HG02981 (cell line): ENCODE measurements at regions not wholly inside any gene's neighbourhood (a gene's known extent, or its start where the extent isn't known, plus 50 kb on each side); places are given as distances from the start of the nearest gene placed in this dataset.

Experiments used
- ATAC-seq: cut with Tn5 transposase; IDR thresholded peaks from one replicate; pipeline ENCODE4 v1.9.1; 2021; ENCODE audit warnings: mild to moderate bottlenecking, moderate library complexity; ENCODE audit not compliant: unreplicated experiment

DNA sequence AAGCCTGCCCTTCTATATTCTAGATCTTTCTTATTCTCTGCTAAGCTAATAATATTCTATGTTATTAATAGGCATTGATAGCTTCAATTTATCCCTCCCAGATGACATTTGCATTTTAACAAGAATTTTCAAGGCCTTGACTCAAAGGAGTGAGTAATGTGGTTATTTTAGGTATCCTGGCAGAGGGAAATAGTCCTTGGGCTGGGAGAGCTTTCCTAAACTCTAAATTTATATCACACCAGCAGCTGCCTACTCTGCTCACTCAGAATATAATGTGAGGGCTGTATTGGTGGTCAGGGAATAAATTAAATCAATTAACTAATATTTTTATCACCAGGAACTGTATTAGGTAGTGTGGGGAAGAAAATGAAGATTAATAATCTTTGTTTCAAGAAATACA lies 74.8 kb upstream of the ADAM23 start:
- no peak for ATAC-seq

DNA sequence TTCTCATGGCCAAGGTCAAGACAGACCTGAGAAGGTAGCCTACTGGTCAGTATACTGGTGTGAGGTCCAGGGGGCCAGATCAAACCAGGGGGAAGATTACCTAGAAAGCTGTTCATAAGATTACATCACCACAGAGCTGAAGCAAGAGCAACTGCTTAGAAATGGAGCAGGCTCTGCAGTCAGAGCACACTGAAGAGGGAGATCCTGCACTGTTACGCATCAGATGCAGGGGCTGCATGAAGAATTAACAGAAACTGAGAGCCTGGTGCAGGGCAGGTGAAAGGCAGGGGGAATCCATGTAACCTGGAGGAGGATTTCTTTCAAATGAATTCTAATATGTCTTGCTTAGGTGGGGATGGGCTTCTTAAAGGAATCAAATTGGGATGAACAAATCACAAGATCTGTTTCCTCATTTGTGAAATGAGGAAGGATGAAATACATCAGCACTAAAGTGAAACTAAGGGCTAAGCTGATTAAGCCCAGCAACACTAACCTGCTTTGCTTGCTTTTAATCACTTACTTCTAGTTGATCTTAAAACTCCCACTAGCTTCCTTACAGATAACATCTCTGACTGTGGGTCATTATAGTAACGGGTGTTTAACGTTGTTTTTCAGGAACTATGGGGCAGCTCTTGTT lies 74.3 kb upstream of the ADAM23 start:
- ATAC-seq: no peak

DNA sequence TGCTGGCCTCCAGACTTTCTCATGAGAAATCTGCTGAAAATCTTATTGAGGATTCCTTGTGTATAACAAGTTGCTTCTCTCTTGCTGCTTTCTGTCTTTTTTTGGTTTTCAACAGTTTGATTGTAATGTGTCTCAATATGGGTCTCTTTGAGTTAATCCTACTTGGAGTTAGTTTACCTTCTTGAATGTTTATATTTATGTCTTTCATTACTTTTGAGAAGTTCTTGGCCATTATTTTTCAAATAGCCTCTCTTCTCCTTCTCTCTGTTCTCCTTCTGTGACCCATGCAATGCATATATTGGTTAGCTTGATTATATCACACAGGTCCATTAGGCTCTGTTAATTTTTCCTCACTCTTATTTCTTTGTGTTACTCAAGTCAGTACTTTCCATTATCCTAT lies 67.4 kb upstream of the ADAM23 start:
- no peak for ATAC-seq

DNA sequence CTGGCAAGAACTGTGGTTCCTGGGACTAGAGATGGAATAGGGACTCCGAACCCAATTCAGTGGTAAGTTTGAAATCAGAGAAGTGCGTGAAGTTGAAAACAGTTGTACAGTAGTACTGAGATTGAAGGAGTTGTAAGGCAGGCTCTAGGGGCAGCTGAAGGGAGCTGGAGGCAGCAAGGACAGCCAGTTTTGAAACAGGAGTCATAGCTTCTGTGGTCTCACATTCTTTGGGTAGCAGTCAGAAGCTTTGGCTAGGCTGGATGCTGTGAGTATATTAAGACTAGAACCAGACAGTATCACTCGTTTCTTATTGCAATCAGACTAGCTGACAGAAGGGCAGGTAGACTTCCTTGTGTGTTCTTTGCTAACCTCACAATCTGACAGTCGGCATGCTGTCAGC lies 64.5 kb upstream of the ADAM23 start:
- no peak for ATAC-seq

DNA sequence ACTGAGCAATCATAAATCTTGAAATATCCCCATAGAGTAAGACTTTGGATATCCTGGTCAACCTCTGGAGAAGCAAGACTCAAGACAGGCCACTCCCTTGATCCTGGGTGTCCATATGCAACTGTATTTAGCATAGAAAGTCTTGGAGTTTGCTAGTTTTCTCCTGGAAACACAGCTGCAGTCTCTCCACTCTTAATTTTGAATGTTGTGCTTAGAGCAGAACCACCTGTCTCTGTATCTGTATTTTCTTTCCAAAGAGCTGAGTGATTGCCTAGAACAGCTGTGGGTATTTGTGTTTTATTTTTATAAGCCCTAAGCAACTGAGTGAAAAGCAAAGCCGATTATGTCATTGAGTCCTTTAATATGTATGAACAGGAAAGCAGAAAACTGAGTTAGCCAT lies 64.1 kb upstream of the ADAM23 start:
- ATAC-seq: no peak

DNA sequence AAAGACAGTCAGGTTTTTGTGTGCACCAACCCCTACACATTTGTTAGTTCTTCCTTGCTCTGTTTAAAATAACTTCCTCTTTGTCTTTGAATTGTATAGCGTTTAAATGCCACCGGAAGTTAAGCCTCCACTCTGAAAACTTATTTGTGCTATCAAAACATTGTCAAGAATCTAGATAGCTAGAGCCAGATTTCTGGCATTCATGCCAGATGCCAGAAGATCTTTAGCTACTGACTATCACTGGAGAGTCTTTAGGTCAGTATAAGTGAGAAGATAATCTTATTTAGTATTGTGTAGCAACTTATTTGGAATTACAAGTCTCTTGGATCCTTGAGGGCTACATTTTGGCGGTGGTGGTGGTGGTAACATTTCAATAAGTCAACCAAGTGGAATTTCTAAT lies 63.4 kb upstream of the ADAM23 start:
- ATAC-seq: no peak

DNA sequence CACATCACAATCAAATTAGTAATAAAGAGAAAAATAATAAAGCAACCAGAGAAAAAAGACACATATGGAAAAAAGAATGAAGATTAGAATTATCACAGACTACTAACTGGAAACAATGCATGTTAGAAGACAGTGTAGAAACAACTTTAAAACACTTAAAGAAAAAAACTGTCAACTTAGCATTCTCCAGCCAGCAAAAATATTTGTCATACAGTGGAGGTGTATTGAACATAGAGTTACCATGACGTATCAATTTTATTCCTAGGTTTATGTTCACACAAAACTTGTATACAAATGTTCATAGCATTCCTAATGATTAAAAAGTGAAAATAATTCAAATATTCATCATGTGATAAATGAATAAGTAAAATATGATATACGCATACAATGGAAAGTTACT lies 61.5 kb upstream of the ADAM23 start:
- ATAC-seq: no peak

DNA sequence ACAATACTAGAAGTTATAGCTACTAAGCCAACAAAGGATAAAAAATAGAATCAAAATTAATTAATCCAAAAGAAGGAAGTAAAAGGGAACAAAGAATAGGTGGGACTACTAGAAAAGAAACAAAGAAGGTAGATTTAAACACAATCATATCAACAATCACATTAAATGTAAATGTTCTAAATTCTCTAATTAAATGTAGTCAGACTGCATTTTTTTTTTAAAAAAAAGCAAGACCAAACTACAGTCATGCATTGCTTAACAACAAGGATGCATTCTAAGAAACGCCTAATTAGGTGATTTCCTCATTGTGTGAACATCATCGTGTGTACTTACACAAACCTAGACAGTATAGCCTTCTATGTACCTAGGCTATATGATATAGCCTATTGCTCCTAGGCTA lies 59.7 kb upstream of the ADAM23 start:
- ATAC-seq: no peak

DNA sequence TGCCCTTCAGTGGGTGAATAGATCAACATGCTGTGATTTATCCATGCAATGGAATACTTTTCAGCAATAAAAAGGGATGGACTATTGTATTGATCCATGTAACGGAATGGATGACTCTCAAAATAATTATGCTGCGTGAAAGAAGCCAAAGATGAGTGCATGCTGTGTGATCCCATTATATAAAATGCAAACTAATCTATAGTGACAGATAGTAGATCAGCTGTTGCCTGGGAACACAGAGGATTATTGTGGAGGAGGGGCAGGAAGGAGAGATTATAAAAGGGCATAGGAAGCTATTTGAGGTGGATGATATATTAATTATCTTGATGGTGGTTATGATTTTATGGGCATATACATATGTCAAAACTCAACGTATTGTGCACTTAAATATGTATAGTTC lies 55.5 kb upstream of the ADAM23 start:
- ATAC-seq: no peak

DNA sequence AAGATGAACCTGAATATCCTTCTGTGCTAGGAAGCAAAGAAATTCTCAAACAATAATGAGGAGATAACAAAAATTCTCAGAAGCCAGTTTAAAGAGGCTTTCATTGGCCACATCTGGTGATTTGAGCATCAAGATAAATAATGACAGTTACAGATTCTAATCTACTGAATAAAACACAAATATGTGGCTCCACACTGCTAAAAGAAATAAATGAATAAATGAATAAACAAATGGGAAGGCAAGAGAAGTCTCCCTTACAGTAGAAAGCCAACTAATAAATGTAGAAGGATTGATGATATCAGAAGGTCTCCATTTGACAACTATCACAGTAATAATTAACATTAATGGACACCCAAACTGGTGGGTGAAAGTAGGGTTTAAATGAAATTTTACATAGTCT lies 54.6 kb upstream of the ADAM23 start:
- ATAC-seq: no peak

DNA sequence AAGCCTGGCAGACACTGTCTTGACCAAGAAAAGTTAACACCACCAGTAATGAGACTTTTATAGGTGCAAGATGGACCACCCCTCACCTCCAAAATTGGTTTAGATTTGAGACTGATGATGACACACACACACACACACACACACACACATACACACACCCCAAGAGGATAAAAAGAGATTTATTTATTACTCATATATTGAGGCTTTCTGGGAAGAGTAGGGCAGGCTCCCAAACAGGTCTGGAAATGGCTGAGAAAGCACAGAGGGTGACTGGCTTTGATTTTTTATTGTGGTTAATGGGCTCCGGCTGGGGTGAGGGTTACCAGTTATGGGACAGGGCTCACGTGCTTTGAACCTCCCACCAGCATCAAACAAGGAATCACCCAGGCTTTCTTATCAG lies 54.2 kb upstream of the ADAM23 start:
- ATAC-seq: no peak

DNA sequence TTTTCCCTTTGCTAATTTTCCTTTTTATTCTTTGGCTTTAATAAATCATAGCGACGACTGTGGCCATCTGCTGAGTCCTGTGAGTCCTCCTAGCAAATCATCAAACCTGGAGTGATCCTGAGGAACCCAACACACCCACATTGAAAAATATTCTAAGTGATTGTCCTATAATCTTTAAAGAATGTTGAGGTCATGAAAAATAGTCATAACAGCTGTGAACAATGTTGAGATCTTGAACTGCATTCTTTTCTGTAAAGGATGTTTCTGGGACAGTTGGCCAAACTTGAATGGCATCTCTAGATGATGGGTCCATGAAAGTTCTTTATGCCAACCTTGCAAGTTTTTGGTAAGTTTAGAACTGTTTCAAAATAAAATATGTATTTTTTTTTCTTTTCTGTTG lies 53.2 kb upstream of the ADAM23 start:
- no peak for ATAC-seq

DNA sequence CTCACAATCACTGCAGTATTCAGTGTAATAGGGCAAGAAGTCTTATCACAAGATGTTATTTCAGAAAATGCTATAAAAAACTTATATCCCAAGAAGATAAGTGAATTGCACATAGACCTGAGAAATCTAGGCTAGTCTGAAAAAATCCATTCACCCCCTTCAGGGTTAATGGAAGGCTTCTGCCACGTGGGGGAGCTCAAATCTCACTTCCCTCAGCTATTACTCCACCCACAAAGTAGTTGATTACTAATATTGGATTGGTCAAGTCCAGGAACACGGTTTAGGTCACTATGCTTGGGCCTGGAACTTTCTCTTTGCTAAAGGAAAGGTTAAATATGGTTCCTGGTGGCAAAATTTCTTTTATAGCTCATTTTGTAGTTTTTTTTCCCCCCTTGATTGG lies 51.2 kb upstream of the ADAM23 start:
- ATAC-seq: peak; percentile 97
